CD14-positive monocyte (primary cell): ENCODE measurements at regions not wholly inside any gene's neighbourhood (a gene's known extent, or its start where the extent isn't known, plus 50 kb on each side); places are given as distances from the start of the nearest gene placed in this dataset.

Experiments
- DNase-seq, 3 donors: peaks; one replicate each; pipeline ENCODE4 v3.0.0-alpha.2; 2011 to 2022
- H2AFZ ChIP-seq: 2 replicates; pipeline ENCODE4 v1.6.0; 2012; ENCODE audit warnings: mild to moderate bottlenecking, low read depth, low read length, inconsistent platforms; ENCODE audit not compliant: insufficient read depth, poor library complexity, severe bottlenecking
- H3K27ac ChIP-seq, 2 donors: 1 replicate in 1 of 2; 2 replicates in 1 of 2; pipeline ENCODE4 v1.5.1; 2012 to 2013; ENCODE audit warnings: low read length in 2 of 2, control low read depth in 1 of 2, inconsistent platforms in 1 of 2, low read depth in 1 of 2, mild to moderate bottlenecking in 1 of 2
- H3K27me3 ChIP-seq, 2 donors: one replicate each; pipeline versions ENCODE4 v1.6.0 to v1.6.1; 2011 to 2013; ENCODE audit warnings: low read length in 2 of 2; ENCODE audit not compliant: control insufficient read depth in 2 of 2, insufficient read depth in 2 of 2
- H3K36me3 ChIP-seq, 2 donors: replicated peaks in 1 of 2; 1 replicate in 1 of 2; 2 replicates in 1 of 2; pipeline versions ENCODE4 v1.5.1 to v1.6.1; 2012 to 2013; ENCODE audit warnings: low read length in 2 of 2, control low read depth in 1 of 2, inconsistent platforms in 1 of 2, mild to moderate bottlenecking in 1 of 2; ENCODE audit not compliant: insufficient read depth in 2 of 2, control insufficient read depth in 1 of 2
- H3K4me1 ChIP-seq, 2 donors: 1 replicate in 1 of 2; 2 replicates in 1 of 2; pipeline versions ENCODE4 v1.5.1 to v1.6.1; 2012 to 2013; ENCODE audit warnings: low read length in 2 of 2, control low read depth in 1 of 2, inconsistent platforms in 1 of 2, mild to moderate bottlenecking in 1 of 2, moderate library complexity in 1 of 2; ENCODE audit not compliant: insufficient read depth in 2 of 2, control insufficient read depth in 1 of 2
- H3K4me2 ChIP-seq: replicated peaks from 2 replicates; pipeline ENCODE3; 2012; ENCODE audit warnings: low read length, moderate library complexity, mild to moderate bottlenecking; ENCODE audit not compliant: poor library complexity, severe bottlenecking; ENCODE audit errors: extremely low read depth
- H3K4me3 ChIP-seq, 3 experiments: fragments of 200-600 bp in 1 of 3; sonication (generic) in 1 of 3; replicated peaks in 1 of 3; 1 replicate in 2 of 3; 2 replicates in 1 of 3; pipeline ENCODE4 v1.5.1; 2011 to 2013; ENCODE audit warnings: low read length in 3 of 3, mild to moderate bottlenecking in 3 of 3, control low read depth in 2 of 3, low read depth in 2 of 3, inconsistent platforms in 1 of 3, moderate library complexity in 1 of 3
- H3K79me2 ChIP-seq: 2 replicates; pipeline ENCODE4 v1.6.0; 2012; ENCODE audit warnings: mild to moderate bottlenecking, control low read depth, inconsistent platforms, low read length, moderate library complexity; ENCODE audit not compliant: insufficient read depth
- H3K9ac ChIP-seq: 2 replicates; pipeline ENCODE4 v1.6.0; 2017; ENCODE audit warnings: low read length, mild to moderate bottlenecking; ENCODE audit not compliant: insufficient read depth, poor library complexity, severe bottlenecking
- H3K9me3 ChIP-seq, 2 donors: replicated peaks in 1 of 2; 1 replicate in 1 of 2; 2 replicates in 1 of 2; pipeline versions ENCODE4 v1.5.1 to v1.6.1; 2012 to 2013; ENCODE audit warnings: low read length in 2 of 2, control low read depth in 1 of 2; ENCODE audit not compliant: control insufficient read depth in 1 of 2, insufficient read depth in 1 of 2
- H4K20me1 ChIP-seq: 2 replicates; pipeline ENCODE4 v1.6.0; 2012; ENCODE audit warnings: mild to moderate bottlenecking, low read length, control low read depth, moderate library complexity; ENCODE audit not compliant: insufficient read depth
- H3K27ac Mint-ChIP-seq, 7 donors: one replicate each; pipeline ENCODE4 v1.8.0; 2020; ENCODE audit warnings: mild to moderate bottlenecking in 7 of 7, mixed read lengths in 7 of 7, moderate library complexity in 6 of 7, inconsistent platforms in 2 of 7
- H3K27me3 Mint-ChIP-seq, 3 donors: one replicate each; pipeline ENCODE4 v1.8.0; 2021 to 2022; ENCODE audit warnings: low read depth in 3 of 3, mild to moderate bottlenecking in 3 of 3, mixed read lengths in 3 of 3, moderate library complexity in 3 of 3, inconsistent platforms in 1 of 3
- H3K36me3 Mint-ChIP-seq, 2 donors: one replicate each; pipeline ENCODE4 v1.8.0; 2020; ENCODE audit warnings: mixed read lengths in 2 of 2, inconsistent platforms in 1 of 2, mild to moderate bottlenecking in 1 of 2
- H3K4me1 Mint-ChIP-seq: one replicate; pipeline ENCODE4 v1.8.0; 2020; ENCODE audit warnings: mild to moderate bottlenecking, mixed read lengths
- H3K4me3 Mint-ChIP-seq, 2 donors: one replicate each; pipeline ENCODE4 v1.8.0; 2020; ENCODE audit warnings: mild to moderate bottlenecking in 2 of 2, mixed read lengths in 2 of 2, moderate library complexity in 1 of 2
- H3K9me3 Mint-ChIP-seq, 7 donors: one replicate each; pipeline ENCODE4 v1.8.0; 2020 to 2022; ENCODE audit warnings: mixed read lengths in 7 of 7, mild to moderate bottlenecking in 6 of 7, moderate library complexity in 6 of 7, inconsistent platforms in 2 of 7
- WGBS: methylation state at CpG from one replicate; pipeline ENCODE4 v1.1.5; 2013; ENCODE audit warnings: missing lambda C conversion rate; ENCODE audit not compliant: insufficient coverage; 5-methylcytosine and 5-hydroxymethylcytosine counted together
- intact Hi-C, 2 donors: fragments of 100-400 bp; cut with micrococcal nuclease; formaldehyde crosslinking; loops; one replicate each; pipeline versions ENCODE4 v1.15.0 to v1.15.1; 2023
- TF ChIP-seq, protein P1 (sequence below): fragments of 200-600 bp; IDR thresholded peaks from one replicate; pipeline ENCODE4 v1.8.0; 2022; ENCODE audit warnings: antibody characterized with exemption, mild to moderate bottlenecking

DNA sequence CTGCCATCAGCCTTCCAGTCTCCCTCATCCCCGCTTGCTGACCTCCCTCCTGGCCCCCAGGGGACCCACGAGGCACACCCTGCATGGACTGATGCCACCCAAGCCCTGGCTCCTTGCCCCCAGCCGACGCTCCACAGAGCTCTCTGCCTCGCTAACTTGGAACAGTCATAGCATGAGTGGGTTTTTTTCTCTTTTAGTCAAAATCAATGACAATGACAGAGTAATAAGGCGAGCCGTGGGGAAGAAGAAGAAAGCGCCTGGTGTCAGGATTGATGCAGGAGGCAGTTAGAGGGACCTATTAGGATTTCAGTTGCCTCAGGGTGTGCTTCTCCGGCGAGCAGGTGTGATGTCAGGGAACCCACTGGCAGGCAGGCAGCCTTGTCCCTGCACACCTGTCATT is 176.3 kb upstream of the TNRC6C start:
- no peaks in the 10 kb centered on the region for H3K27me3 ChIP-seq
- H3K27ac ChIP-seq, result no peak overlapping the region
- WGBS, result 92% methylated on average over 7 of the region's 10 CpGs
- H3K4me3 ChIP-seq, result no peak overlapping the region
- no peaks in the 10 kb centered on the region for H3K36me3 ChIP-seq
- no peak for DNase-seq
- no peak overlapping the region for H3K4me2 ChIP-seq
- intact Hi-C loops, result no loop called here
- no peaks in the 10 kb centered on the region for H3K36me3 Mint-ChIP-seq
- peaks cover 12 to 17% (median 16%) of the 10 kb centered on the region in 3 donors for H3K27me3 Mint-ChIP-seq
- H3K27ac Mint-ChIP-seq, result no peak overlapping the region
- H3K4me3 Mint-ChIP-seq, result no peak overlapping the region
- no peaks in the 10 kb centered on the region for H3K9me3 ChIP-seq
- H3K9me3 Mint-ChIP-seq, result peaks cover 0 to 2% (median 0%) of the 10 kb centered on the region in 7 donors
- no peaks in the 10 kb centered on the region for H4K20me1 ChIP-seq
- H2AFZ ChIP-seq, result no peak overlapping the region
- no peaks in the 10 kb centered on the region for H3K4me1 Mint-ChIP-seq
- TF ChIP-seq, protein P1, sequence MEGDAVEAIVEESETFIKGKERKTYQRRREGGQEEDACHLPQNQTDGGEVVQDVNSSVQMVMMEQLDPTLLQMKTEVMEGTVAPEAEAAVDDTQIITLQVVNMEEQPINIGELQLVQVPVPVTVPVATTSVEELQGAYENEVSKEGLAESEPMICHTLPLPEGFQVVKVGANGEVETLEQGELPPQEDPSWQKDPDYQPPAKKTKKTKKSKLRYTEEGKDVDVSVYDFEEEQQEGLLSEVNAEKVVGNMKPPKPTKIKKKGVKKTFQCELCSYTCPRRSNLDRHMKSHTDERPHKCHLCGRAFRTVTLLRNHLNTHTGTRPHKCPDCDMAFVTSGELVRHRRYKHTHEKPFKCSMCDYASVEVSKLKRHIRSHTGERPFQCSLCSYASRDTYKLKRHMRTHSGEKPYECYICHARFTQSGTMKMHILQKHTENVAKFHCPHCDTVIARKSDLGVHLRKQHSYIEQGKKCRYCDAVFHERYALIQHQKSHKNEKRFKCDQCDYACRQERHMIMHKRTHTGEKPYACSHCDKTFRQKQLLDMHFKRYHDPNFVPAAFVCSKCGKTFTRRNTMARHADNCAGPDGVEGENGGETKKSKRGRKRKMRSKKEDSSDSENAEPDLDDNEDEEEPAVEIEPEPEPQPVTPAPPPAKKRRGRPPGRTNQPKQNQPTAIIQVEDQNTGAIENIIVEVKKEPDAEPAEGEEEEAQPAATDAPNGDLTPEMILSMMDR, result no peak
- no peak overlapping the region for H3K9ac ChIP-seq
- H3K79me2 ChIP-seq, result no peaks in the 10 kb centered on the region
- H3K4me1 ChIP-seq, result no peaks in the 10 kb centered on the region

DNA sequence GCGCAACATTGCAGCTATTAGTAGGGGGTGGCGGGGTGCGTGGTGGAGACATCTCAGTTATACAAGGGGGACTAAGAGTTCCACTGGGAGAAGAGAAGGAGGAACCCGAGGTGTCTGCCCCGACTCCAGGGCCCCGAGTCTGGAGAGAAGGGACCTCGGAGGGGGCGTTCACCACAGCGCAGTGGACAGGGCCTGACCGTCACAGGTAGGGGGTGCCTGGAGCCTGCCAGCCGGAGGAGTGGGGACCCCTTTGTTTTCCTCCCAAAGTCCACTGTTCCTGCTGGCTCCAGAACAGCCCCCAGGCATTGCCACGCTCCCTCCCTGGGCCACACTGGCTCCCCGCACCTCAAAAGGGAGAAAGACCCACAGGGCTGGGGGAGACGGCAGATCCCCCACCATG is 175.9 kb upstream of the TNRC6C start:
- 91% methylated on average over 5 of the region's 14 CpGs for WGBS
- no peaks in the 10 kb centered on the region for H3K36me3 Mint-ChIP-seq
- no peaks in the 10 kb centered on the region for H3K9me3 Mint-ChIP-seq
- Histone ChIP-seq H3K9ac (no peak overlapping the region), H3K27me3 (no peaks in the 10 kb centered on the region), H3K4me2 (no peak overlapping the region), H3K4me1 (no peaks in the 10 kb centered on the region), H3K9me3 (no peaks in the 10 kb centered on the region), H3K79me2 (no peaks in the 10 kb centered on the region), H2AFZ (no peak overlapping the region), H4K20me1 (no peaks in the 10 kb centered on the region), H3K36me3 (no peaks in the 10 kb centered on the region), H3K27ac (no peak overlapping the region), H3K4me3 (no peak overlapping the region)
- H3K4me3 Mint-ChIP-seq, result no peak overlapping the region
- H3K27me3 Mint-ChIP-seq, result peaks cover 12 to 18% (median 16%) of the 10 kb centered on the region in 3 donors
- TF ChIP-seq, protein P1, result no peak
- H3K27ac Mint-ChIP-seq, result no peak overlapping the region
- intact Hi-C loops, result no loop called here
- no peak for DNase-seq
- no peaks in the 10 kb centered on the region for H3K4me1 Mint-ChIP-seq
